ENCODE measurements at regions not wholly inside any gene's neighbourhood (a gene's known extent, or its start where the extent isn't known, plus 50 kb on each side); places are given as distances from the start of the nearest gene placed in this dataset.
A peak's percentile ranks its signal among the peaks of the same experiment; 100 is the strongest.
"Not testable (repeated sequence)": the region's sequence is repeated elsewhere in the genome, so short reads cannot be mapped to it uniquely, and the experiment has no call there.

GRCh38 chr6:26173836-26174145 lies 86.6 kb downstream of the HFE start:
- no peak for DNase-seq (ENCODE audit: low spot score)
- FAIRE-seq, result no peak

- FAIRE-seq (no peak), DNase-seq (ENCODE audit: low spot score) (no peak)
Observed at GRCh38 chr6:26175033-26175427, 87.8 kb downstream of the HFE start.

GRCh38 chr6:26175428-26176181 lies 88.4 kb downstream of the HFE start:
- DNase-seq (ENCODE audit: low spot score) (peak; percentile 59), FAIRE-seq (peak; percentile 65)

GRCh38 chr6:26179675-26180074 lies 92.4 kb downstream of the HFE start:
- DNase-seq (ENCODE audit: low spot score), result no peak
- no peak for FAIRE-seq

GRCh38 chr6:26180346-26180745 lies 93.1 kb downstream of the HFE start:
- FAIRE-seq (no peak), DNase-seq (ENCODE audit: low spot score) (no peak)

GRCh38 chr6:26183237-26183580 lies 96.0 kb downstream of the HFE start:
- DNase-seq (ENCODE audit: low spot score) (no peak), FAIRE-seq (no peak)

- FAIRE-seq (no peak), DNase-seq (ENCODE audit: low spot score) (no peak)
Observed at GRCh38 chr6:26183581-26184366, 96.5 kb downstream of the HFE start.

GRCh38 chr6:26184367-26184891 lies 97.2 kb downstream of the HFE start:
- DNase-seq (ENCODE audit: low spot score) (no peak), FAIRE-seq (no peak)

GRCh38 chr6:26185004-26185403 lies 97.8 kb downstream of the HFE start:
- no peak for FAIRE-seq
- DNase-seq (ENCODE audit: low spot score), result no peak

- DNase-seq (ENCODE audit: low spot score) (no peak), FAIRE-seq (no peak)
Observed at GRCh38 chr6:26185802-26186201, 98.6 kb downstream of the HFE start.

- FAIRE-seq (no peak), DNase-seq (ENCODE audit: low spot score) (no peak)
Observed at GRCh38 chr6:26186652-26187051, 99.4 kb downstream of the HFE start.

- no peak for FAIRE-seq
- no peak for DNase-seq (ENCODE audit: low spot score)
Observed at GRCh38 chr6:26187292-26187691, 100.1 kb downstream of the HFE start.

- FAIRE-seq, result no peak
- DNase-seq (ENCODE audit: low spot score), result peak; percentile 29
Observed at GRCh38 chr6:26187981-26188635, 100.9 kb downstream of the HFE start.

- DNase-seq (ENCODE audit: low spot score); FAIRE-seq: not testable (repeated sequence)
Observed at GRCh38 chr6:26191512-26191911, 104.3 kb downstream of the HFE start.

GRCh38 chr6:26193467-26194328 lies 106.5 kb downstream of the HFE start:
- DNase-seq (ENCODE audit: low spot score) (no peak), FAIRE-seq (no peak)

GRCh38 chr6:26194329-26194701 lies 107.1 kb downstream of the HFE start:
- DNase-seq (ENCODE audit: low spot score), result no peak
- FAIRE-seq, result no peak

- DNase-seq (ENCODE audit: low spot score) (no peak), FAIRE-seq (no peak)
Observed at GRCh38 chr6:26194816-26195375, 107.7 kb downstream of the HFE start.

- DNase-seq (ENCODE audit: low spot score) (peak; percentile 82), FAIRE-seq (peak; percentile 65)
Observed at GRCh38 chr6:26195376-26195923, 108.2 kb downstream of the HFE start.

GRCh38 chr6:26195924-26196845 lies 109.0 kb downstream of the HFE start:
- FAIRE-seq, result no peak
- peak; percentile 41 for DNase-seq (ENCODE audit: low spot score)

Data from RCC 7860 (cell line).